ENCODE measurements at regions not wholly inside any gene's neighbourhood (a gene's known extent, or its start where the extent isn't known, plus 50 kb on each side); places are given as distances from the start of the nearest gene placed in this dataset.

DNA sequence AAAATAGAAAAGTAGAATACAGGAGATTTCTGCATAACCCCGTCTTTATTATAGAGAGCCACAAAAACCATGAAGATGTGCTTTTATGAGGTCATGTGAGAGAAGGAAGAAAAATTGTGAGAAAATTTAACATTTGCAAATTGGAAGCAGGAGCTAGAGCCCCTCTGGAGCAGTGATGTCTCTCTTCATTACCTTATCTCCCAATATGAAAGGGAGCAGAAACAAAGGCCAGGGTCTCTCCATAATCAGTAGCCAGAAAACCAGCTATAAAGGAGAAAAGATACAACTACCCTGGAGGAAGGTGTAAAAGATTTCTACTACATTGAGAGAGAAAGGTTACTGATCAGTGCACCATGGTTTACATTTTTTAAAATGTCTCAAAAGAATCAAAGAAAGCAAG is 53.2 kb upstream of the ITGA1 start:
- DNase-seq: no peak

GRCh38 chr5:52735139-52735538 is 52.6 kb upstream of the ITGA1 start:
- no peak for DNase-seq
